H1 (cell line): ENCODE measurements at regions not wholly inside any gene's neighbourhood (a gene's known extent, or its start where the extent isn't known, plus 50 kb on each side); places are given as distances from the start of the nearest gene placed in this dataset.

ENCODE experiments used
- CTCF ChIA-PET: fragments of 300-600 bp; sonication (Branson Sonifier 250); formaldehyde crosslinking; loops from one replicate; lab custom pipeline; 2021; ENCODE audit not compliant: partially characterized antibody; lab: Charles Lee
- POLR2A ChIA-PET: fragments of 300-600 bp; sonication (Branson Sonifier 250); formaldehyde crosslinking; loops from one replicate; lab custom pipeline; 2021; ENCODE audit warnings: inconsistent platforms; ENCODE audit not compliant: partially characterized antibody; lab: Charles Lee
- DNase-seq, 2 experiments: peaks; one replicate each; pipeline versions ENCODE4 v3.0.0 to v3.0.0-alpha.2; 2010 to 2022; ENCODE audit warnings: low spot score in 2 of 2, low read depth in 1 of 2, mixed read lengths in 1 of 2
- FAIRE-seq: peaks from 2 replicates; lab custom pipeline; 2011; peaks lifted over from hg19 to GRCh38; lab: Jason Lieb, UNC
- H2AFZ ChIP-seq: 2 replicates; pipeline ENCODE4 v1.8.1; 2012; ENCODE audit warnings: low read length, inconsistent platforms
- H2AK5ac ChIP-seq: 2 replicates; pipeline ENCODE4 v1.6.1; 2013; ENCODE audit warnings: low read depth, low read length
- H2BK120ac ChIP-seq: replicated peaks from 2 replicates; pipeline ENCODE3; 2013; ENCODE audit warnings: low read depth, low read length, inconsistent platforms
- H2BK12ac ChIP-seq: 2 replicates; pipeline ENCODE4 v1.6.1; 2013; ENCODE audit warnings: low read depth, low read length
- H2BK15ac ChIP-seq: 2 replicates; pipeline ENCODE4 v1.6.1; 2013; ENCODE audit warnings: low read length
- H2BK20ac ChIP-seq: 2 replicates; pipeline ENCODE4 v1.6.1; 2013; ENCODE audit warnings: low read length
- H2BK5ac ChIP-seq: 2 replicates; pipeline ENCODE4 v1.6.1; 2013; ENCODE audit warnings: low read depth, low read length
- H3K14ac ChIP-seq: 2 replicates; pipeline ENCODE4 v1.6.1; 2013; ENCODE audit warnings: inconsistent platforms; ENCODE audit not compliant: insufficient read length
- H3K18ac ChIP-seq: 2 replicates; pipeline ENCODE4 v1.6.1; 2013; ENCODE audit warnings: low read length; ENCODE audit errors: extremely low read depth
- H3K23ac ChIP-seq: 2 replicates; pipeline ENCODE4 v1.6.1; 2013; ENCODE audit warnings: inconsistent platforms; ENCODE audit not compliant: insufficient read length
- H3K23me2 ChIP-seq: 2 replicates; pipeline ENCODE4 v1.6.1; 2013; ENCODE audit warnings: low read depth, low read length
- H3K27ac ChIP-seq: 2 replicates; pipeline ENCODE4 v1.6.1; 2011; ENCODE audit warnings: low read depth, low read length, inconsistent platforms
- H3K27me3 ChIP-seq, 4 experiments: replicated peaks in 1 of 4; 1 replicate in 1 of 4; 2 replicates in 3 of 4; pipeline versions ENCODE4 v1.6.1 to v1.8.1; 2011 to 2013; ENCODE audit warnings: low read length in 3 of 4, mild to moderate bottlenecking in 3 of 4, inconsistent platforms in 2 of 4, mixed read lengths in 2 of 4, moderate library complexity in 1 of 4; ENCODE audit not compliant: control insufficient read depth in 3 of 4, insufficient read depth in 3 of 4; ENCODE audit errors: extremely low read depth in 1 of 4
- H3K36me3 ChIP-seq, 4 experiments: 2 replicates each; pipeline versions ENCODE4 v1.6.1 to v1.8.1; 2011 to 2013; ENCODE audit warnings: mild to moderate bottlenecking in 4 of 4, low read length in 3 of 4, moderate library complexity in 2 of 4, control low read depth in 1 of 4, inconsistent platforms in 1 of 4; ENCODE audit not compliant: insufficient read depth in 4 of 4, control insufficient read depth in 2 of 4
- H3K4ac ChIP-seq: replicated peaks from 2 replicates; pipeline ENCODE3; 2013; ENCODE audit warnings: low read length, low read depth, mixed read lengths, inconsistent platforms; ENCODE audit not compliant: insufficient read length
- H3K4me1 ChIP-seq, 4 experiments: replicated peaks in 1 of 4; 1 replicate in 1 of 4; 2 replicates in 3 of 4; pipeline versions ENCODE4 v1.6.1 to v1.8.1; 2011 to 2013; ENCODE audit warnings: low read length in 3 of 4, inconsistent platforms in 2 of 4, mixed read lengths in 1 of 4; ENCODE audit not compliant: insufficient read depth in 4 of 4, control insufficient read depth in 3 of 4
- H3K4me2 ChIP-seq, 2 experiments: 2 replicates each; pipeline versions ENCODE4 v1.6.1 to v1.8.1; 2011 to 2013; ENCODE audit warnings: low read depth in 2 of 2, low read length in 2 of 2, control low read depth in 1 of 2, inconsistent platforms in 1 of 2, mild to moderate bottlenecking in 1 of 2; ENCODE audit not compliant: insufficient read depth in 1 of 2
- H3K4me3 ChIP-seq, 4 experiments: fragments of 200-600, 300-600 bp in 1 of 4; sonication (generic), shearing (Covaris generic), sonication (Bioruptor Twin) in 1 of 4; 2 replicates each; pipeline versions ENCODE4 v1.5.1 to v1.8.1; 2011 to 2016; ENCODE audit warnings: low read length in 4 of 4, low read depth in 3 of 4, control low read depth in 2 of 4, inconsistent platforms in 2 of 4, mild to moderate bottlenecking in 2 of 4, mixed read lengths in 1 of 4, moderate library complexity in 1 of 4; ENCODE audit not compliant: insufficient read depth in 2 of 4; ENCODE audit errors: extremely low read depth in 1 of 4
- H3K56ac ChIP-seq: replicated peaks from 2 replicates; pipeline ENCODE3; 2013; ENCODE audit warnings: low read depth, mild to moderate bottlenecking, mixed read lengths, low read length, inconsistent platforms; ENCODE audit not compliant: insufficient read length
- H3K79me1 ChIP-seq: 2 replicates; pipeline ENCODE4 v1.6.1; 2013; ENCODE audit warnings: low read depth, low read length, control low read depth
- H3K79me2 ChIP-seq, 2 experiments: 2 replicates each; pipeline versions ENCODE4 v1.6.1 to v1.8.1; 2012 to 2013; ENCODE audit warnings: low read length in 2 of 2, mild to moderate bottlenecking in 2 of 2, inconsistent platforms in 1 of 2; ENCODE audit not compliant: insufficient read depth in 2 of 2, control insufficient read depth in 1 of 2
- H3K9ac ChIP-seq, 4 experiments: replicated peaks in 1 of 4; 1 replicate in 1 of 4; 2 replicates in 3 of 4; pipeline versions ENCODE4 v1.6.1 to v1.8.1; 2011 to 2013; ENCODE audit warnings: low read depth in 3 of 4, low read length in 3 of 4, control low read depth in 2 of 4, mild to moderate bottlenecking in 2 of 4, moderate library complexity in 2 of 4, inconsistent platforms in 1 of 4; ENCODE audit errors: extremely low read depth in 1 of 4
- H3K9me3 ChIP-seq, 2 experiments: 2 replicates each; pipeline versions ENCODE4 v1.6.1 to v1.8.1; 2012 to 2013; ENCODE audit warnings: mild to moderate bottlenecking in 2 of 2, moderate library complexity in 2 of 2, control low read depth in 1 of 2, inconsistent platforms in 1 of 2, low read depth in 1 of 2, low read length in 1 of 2, mixed read lengths in 1 of 2; ENCODE audit not compliant: insufficient read depth in 2 of 2
- H4K20me1 ChIP-seq, 2 experiments: replicated peaks in 1 of 2; 2 replicates each; pipeline versions ENCODE3 to v1.8.1; 2011 to 2013; ENCODE audit warnings: inconsistent platforms in 2 of 2, low read length in 2 of 2, mild to moderate bottlenecking in 1 of 2; ENCODE audit not compliant: insufficient read depth in 2 of 2, control insufficient read depth in 1 of 2
- H4K5ac ChIP-seq: 2 replicates; pipeline ENCODE4 v1.6.1; 2013; ENCODE audit warnings: low read length, low read depth, mixed read lengths, inconsistent platforms; ENCODE audit not compliant: insufficient read length
- H4K8ac ChIP-seq: 2 replicates; pipeline ENCODE4 v1.8.0; 2013; ENCODE audit warnings: mild to moderate bottlenecking, moderate library complexity, low read length, inconsistent platforms; ENCODE audit not compliant: insufficient read depth; ENCODE audit errors: extremely low read depth
- H4K91ac ChIP-seq: replicated peaks from 2 replicates; pipeline ENCODE3; 2013; ENCODE audit warnings: low read length, mixed read lengths, inconsistent platforms; ENCODE audit not compliant: insufficient read length
- CBX5 ChIP-seq: fragments of 300-800, 300-1000 bp; sonication (generic); IDR thresholded peaks from 2 replicates; pipeline ENCODE4 v1.7.1; 2016; ENCODE audit warnings: antibody characterized with exemption, low read length, low read depth
- CHD2 ChIP-seq: IDR thresholded peaks from 2 replicates; pipeline ENCODE4 v1.6.1; 2012; ENCODE audit warnings: low read length, improper control_type of control experiment
- CREB1 ChIP-seq: IDR thresholded peaks from 2 replicates; pipeline ENCODE4 v1.6.1; 2012; ENCODE audit warnings: inconsistent platforms
- CTBP2 ChIP-seq: IDR thresholded peaks from 2 replicates; pipeline ENCODE4 v1.7.0; 2011; ENCODE audit warnings: borderline replicate concordance, mild to moderate bottlenecking, moderate library complexity, mixed read lengths, low read length; ENCODE audit not compliant: insufficient read depth, insufficient read length
- EZH2 ChIP-seq: fragments of 200-600 bp; sonication (generic); IDR thresholded peaks from 2 replicates; pipeline ENCODE4 v1.7.1; 2012; ENCODE audit warnings: low read depth, mild to moderate bottlenecking, moderate library complexity, low read length, inconsistent platforms; ENCODE audit not compliant: severe bottlenecking
- HDAC6 ChIP-seq: IDR thresholded peaks from one replicate; pipeline ENCODE4 v1.7.1; 2012; ENCODE audit warnings: low read depth, mild to moderate bottlenecking, inconsistent platforms, low read length, moderate library complexity
- SIRT6 ChIP-seq: IDR thresholded peaks from one replicate; pipeline ENCODE4 v1.7.1; 2012; ENCODE audit warnings: low read length, inconsistent platforms
- SP1 ChIP-seq: IDR thresholded peaks from 2 replicates; pipeline ENCODE4 v1.6.1; 2011; ENCODE audit warnings: low read depth, low read length
- SP4 ChIP-seq: IDR thresholded peaks from 2 replicates; pipeline ENCODE4 v1.6.1; 2012; ENCODE audit warnings: low read length, inconsistent platforms
- TAF7 ChIP-seq: optimal IDR thresholded peaks from 2 replicates; pipeline ENCODE3; 2011; ENCODE audit warnings: low read depth, mild to moderate bottlenecking, inconsistent platforms, low read length, moderate library complexity, borderline replicate concordance
- ZNF274 ChIP-seq: IDR thresholded peaks from 2 replicates; pipeline ENCODE4 v1.7.0; 2012; ENCODE audit warnings: low read length, borderline replicate concordance; ENCODE audit errors: extremely low read depth

GRCh38 chr4:122992057-122992456 lies 69.7 kb upstream of the NUDT6 start:
- Histone ChIP-seq H3K27me3 (no peaks in the 10 kb centered on the region), H2BK20ac (no peak overlapping the region), H3K4me1 (no peaks in the 10 kb centered on the region), H3K14ac (no peak overlapping the region), H3K36me3 (no peaks in the 10 kb centered on the region), H3K56ac (no peak overlapping the region), H3K4ac (no peak overlapping the region), H2BK12ac (no peak overlapping the region), H4K91ac (no peak overlapping the region), H2AFZ (no peak overlapping the region), H3K79me1 (no peaks in the 10 kb centered on the region), H2BK5ac (no peak overlapping the region), H3K4me3 (no peak overlapping the region), H4K8ac (no peak overlapping the region), H3K23ac (no peak overlapping the region), H4K20me1 (no peaks in the 10 kb centered on the region), H2AK5ac (no peak overlapping the region), H3K9me3 (no peaks in the 10 kb centered on the region), H3K18ac (no peak overlapping the region), H3K4me2 (no peak overlapping the region), H2BK120ac (no peak overlapping the region), H2BK15ac (no peak overlapping the region), H3K23me2 (no peaks in the 10 kb centered on the region; the same call in 1 of the 2 replicates), H3K9ac (no peak overlapping the region), H4K5ac (no peak overlapping the region), H3K79me2 (0 out of 4 replicates have a peak, but pooled peaks cover 0 to 4% of the 10 kb centered on the region in 2 experiments), H3K27ac (no peak overlapping the region)
- DNase-seq: no peak
- ChIA-PET CTCF (interaction anchor here (1.1 kb wide), 1 partner anchor 68 kb away, joined by 4 read pairs; no protein-coding TSS in a partner anchor), POLR2A (interaction anchor here (0.6 kb wide), 1 partner anchor 215 kb away, joined by 3 read pairs; no protein-coding TSS in a partner anchor)
- no peak for FAIRE-seq
- TF ChIP-seq CTBP2 (no peak), SIRT6 (no peak), SP1 (no peak), HDAC6 (no peak), ZNF274 (no peak), EZH2 (no peak), CBX5 (no peak), CREB1 (no peak), SP4 (no peak), CHD2 (no peak), TAF7 (no peak)
